ENCODE measurements at regions not wholly inside any gene's neighbourhood (a gene's known extent, or its start where the extent isn't known, plus 50 kb on each side); places are given as distances from the start of the nearest gene placed in this dataset.

DNA sequence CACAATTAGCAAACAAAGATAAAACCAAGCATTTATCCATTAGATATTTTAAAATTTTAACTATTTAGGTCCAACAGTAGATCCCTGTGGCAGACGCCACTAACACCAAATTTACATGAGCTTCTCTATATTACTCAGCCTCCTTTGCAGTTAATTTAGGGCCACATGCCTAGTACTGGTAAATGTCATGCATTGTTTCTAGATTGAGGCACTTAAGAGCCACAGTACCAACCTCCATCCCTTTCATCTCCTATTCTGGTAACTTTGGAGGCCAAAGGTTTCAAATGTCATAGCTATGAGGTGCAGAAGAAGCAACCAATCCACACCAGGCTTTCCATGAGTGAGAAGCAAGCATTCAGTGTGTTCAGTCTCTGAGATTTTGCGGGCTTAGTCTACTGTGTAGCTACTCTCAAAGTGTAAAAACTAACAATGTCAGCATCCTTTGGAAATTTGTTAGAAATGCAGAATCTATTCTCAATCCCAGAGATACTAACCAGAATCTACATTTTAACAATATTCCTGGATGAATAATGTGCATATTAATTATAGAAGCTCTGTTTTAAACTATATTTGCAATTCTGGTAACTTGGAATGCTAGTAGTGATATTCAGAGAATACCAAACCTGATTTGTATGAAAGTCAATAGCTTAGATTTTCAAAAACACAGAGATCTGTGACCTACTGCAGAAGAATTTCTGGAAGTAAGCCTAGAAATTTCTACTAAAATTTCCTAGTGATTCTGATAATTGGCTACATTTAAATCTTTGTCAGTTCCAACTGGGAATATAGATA is 206.3 kb upstream of the CD96 start:
- DNase-seq: no peak
- in situ Hi-C loops (cut with HindIII; ENCODE audit: low pct_ligation_motif_present, low pct_unique_long_range_greater_than_20kb, low sequenced_read_pairs): no loop called here

DNA sequence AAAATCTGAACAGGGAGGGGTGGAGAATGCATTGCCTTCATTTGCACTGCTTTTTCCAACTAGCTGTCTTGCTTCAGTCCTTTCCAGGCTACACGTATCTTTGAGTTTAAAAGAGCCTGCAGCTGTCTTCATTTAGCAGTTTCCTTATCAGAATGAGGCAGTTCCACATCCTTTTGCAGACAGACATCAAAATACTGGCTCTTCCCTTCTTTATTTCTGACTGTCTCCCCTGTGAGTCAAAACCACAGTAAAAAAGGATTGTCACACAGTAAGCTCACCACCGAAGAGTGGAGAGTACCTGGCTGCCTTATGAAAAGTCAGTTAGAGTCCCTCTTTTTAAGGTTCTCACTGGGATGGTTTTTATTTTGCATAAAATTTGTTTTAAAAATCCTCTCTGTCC is 205.5 kb upstream of the CD96 start:
- in situ Hi-C loops (cut with HindIII; ENCODE audit: low pct_ligation_motif_present, low pct_unique_long_range_greater_than_20kb, low sequenced_read_pairs): no loop called here
- no peak for DNase-seq

DNA sequence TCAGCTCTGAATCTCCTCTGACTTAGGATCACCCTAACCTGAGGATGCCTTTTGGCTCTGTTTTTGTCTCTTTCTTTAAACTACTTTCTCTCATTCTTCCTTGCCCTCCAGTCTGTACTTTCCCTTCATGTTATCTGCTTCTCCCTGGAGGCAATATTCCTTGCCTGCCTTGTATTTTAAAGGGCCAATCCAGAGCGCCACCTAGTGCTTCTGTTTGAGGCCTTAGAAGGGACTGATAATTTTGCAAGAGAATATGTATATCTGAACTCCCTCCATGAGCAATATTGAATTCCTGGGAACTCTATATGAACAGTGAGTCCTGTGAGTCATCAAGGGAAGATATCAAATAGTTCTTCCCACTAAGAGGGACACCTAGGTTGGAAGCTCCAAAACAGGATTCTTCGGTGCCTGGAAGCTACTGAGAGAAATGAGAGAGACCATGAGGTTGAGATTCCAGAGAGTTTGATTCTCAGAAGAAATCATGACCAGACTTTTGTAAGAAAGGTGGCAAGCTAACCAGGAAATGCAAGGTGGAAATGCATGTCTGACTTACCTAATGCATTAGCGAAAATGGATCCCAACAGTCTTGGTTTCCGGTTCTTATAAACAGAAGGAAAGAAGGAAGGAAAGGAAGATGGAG is 203.8 kb upstream of the CD96 start:
- DNase-seq: peak; percentile 70
- in situ Hi-C loops (cut with HindIII; ENCODE audit: low pct_ligation_motif_present, low pct_unique_long_range_greater_than_20kb, low sequenced_read_pairs): no loop called here

DNA sequence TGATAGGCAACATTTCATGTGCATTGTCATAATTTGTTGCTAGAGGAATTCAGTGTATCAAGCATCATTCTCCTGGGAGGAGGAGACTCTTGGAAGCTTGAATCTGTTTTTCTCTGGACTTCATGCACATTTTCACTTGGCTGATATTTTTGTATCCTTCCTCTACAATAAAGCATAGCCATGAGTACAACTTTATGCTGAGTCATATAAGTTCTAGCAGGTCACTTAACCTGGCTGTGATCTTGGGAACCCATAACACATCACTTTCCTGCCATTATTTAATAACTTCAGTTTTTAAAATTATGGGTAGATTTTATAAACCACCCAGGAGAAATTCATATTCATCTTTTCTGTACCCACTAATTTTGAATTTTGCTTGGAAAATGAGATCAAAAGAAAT is 203.0 kb upstream of the CD96 start:
- in situ Hi-C loops (cut with HindIII; ENCODE audit: low pct_ligation_motif_present, low pct_unique_long_range_greater_than_20kb, low sequenced_read_pairs): no loop called here
- DNase-seq: no peak

DNA sequence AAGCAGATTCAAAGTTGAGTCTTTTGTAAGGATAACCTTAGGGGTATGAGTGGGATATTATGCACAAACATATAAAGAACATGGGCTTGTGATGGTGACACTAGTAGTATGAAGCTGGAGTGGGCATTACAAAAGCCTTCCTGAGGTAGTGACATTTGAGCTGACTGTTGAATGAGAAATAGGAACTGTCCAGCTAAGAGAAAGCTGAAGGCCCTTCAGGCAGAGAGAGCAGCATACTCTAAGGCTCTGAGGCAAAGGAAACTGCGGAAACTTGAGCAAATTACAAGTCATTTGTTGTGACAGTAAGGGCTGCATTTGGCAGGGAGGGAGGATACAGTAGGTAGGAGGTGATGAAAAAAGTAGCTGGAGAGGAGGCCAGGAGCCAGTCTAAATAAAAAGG is 190.7 kb upstream of the CD96 start:
- no peak for DNase-seq
- in situ Hi-C loops (cut with HindIII; ENCODE audit: low pct_ligation_motif_present, low pct_unique_long_range_greater_than_20kb, low sequenced_read_pairs): no loop called here

DNA sequence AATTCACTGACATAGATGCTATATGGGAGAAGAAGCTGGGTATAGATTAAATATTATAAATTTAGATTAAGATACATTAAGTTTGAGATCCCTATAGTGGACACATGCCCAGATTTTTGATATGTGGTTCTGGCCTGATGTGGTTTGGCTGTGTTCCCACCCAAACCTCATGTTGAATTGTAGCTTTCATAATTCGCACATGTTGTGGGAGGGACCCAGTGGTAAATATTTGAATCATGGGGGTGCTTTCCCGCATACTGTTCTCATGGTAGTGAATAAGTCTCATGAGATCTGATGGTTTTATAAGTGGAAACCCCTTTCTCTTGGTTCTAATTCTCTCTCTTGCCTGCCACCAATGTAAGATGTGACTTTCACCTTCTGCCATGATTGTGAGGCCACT is 189.4 kb upstream of the CD96 start:
- in situ Hi-C loops (cut with HindIII; ENCODE audit: low pct_ligation_motif_present, low pct_unique_long_range_greater_than_20kb, low sequenced_read_pairs): no loop called here
- DNase-seq: no peak

DNA sequence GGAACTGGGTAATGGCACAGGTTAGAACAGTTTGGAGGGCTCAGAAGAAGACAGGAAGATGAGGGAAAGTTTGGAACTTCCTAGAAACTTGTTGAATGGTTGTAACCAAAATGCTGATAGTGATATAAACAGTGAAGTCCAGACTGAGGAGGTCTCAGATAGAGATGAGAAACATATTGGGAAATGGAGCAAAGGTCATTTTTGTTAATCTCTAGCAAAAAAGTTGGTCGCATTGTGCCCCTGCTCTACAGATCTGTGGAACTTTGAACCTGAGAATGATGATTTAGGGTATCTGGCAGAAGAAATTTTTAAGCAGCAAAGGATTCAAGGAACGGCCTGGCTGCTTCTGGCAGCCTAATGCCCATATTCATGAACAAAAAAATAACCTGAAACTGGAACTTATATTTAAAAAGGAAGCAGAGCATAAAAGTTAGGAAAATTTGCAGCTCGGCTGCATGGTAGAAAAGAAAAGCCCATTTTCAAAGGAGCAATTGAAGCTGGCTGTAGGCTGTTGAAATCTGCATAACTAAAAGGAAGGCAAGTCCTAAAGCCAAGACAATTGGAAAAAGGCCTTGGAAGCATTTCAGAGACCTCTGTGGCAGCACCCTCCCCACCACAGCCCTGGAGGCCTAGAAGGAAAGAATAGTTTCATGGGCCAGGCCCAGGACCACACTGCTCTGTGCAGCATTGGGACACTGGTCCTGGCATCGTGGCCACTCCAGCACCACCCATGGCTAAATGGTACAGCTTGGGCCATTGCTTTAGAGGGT is 182.6 kb upstream of the CD96 start:
- DNase-seq: no peak
- in situ Hi-C loops (cut with HindIII; ENCODE audit: low pct_ligation_motif_present, low pct_unique_long_range_greater_than_20kb, low sequenced_read_pairs): no loop called here

DNA sequence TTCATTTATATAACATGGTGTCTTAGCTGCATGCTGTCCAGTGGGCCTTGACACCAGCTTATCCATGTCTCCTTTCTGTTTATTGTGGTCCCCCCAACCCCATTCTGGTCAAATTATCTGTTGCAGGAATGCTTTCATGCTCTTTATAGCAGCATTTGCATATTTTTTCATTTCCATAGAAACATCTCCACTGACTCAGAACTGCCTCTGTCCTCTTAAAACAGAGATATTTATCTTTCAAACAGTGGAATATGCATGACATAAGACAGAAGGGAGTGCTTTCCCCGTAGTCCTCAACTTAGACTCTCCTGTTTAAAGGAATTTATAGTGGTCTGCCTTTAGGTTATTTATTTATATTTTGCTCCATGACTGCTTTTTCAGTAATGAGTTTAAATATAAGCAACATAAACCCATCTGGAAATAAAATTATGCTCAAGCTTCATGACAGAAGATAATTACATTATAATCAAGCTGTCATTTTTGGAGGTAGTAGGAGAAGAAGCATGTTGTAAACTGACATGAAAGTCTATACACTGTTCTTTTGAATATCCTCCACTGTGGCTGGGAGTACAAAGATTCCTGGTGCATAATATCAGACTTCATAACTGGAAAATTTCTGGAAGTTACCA is 179.5 kb upstream of the CD96 start:
- DNase-seq: no peak
- in situ Hi-C loops (cut with HindIII; ENCODE audit: low pct_ligation_motif_present, low pct_unique_long_range_greater_than_20kb, low sequenced_read_pairs): no loop called here

DNA sequence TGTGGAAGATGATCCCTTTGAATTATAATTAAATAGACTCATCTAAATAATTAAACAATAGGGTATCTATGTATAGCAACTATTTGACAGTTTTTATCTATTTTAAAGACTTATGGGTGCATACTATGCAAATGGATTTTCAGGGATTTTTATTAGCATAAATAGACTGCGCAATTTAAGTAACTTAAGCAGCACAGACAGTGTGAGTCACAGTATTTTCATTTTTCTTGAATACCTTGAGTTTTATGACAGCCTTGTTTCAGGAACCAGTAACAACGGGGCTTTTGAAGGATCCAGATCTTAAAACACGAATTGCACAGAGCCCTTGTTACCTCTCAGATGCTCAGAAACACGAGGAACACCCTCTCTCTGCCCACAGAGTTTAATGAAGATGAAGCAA is 175.5 kb upstream of the CD96 start:
- in situ Hi-C loops (cut with HindIII; ENCODE audit: low pct_ligation_motif_present, low pct_unique_long_range_greater_than_20kb, low sequenced_read_pairs): no loop called here
- DNase-seq: no peak

DNA sequence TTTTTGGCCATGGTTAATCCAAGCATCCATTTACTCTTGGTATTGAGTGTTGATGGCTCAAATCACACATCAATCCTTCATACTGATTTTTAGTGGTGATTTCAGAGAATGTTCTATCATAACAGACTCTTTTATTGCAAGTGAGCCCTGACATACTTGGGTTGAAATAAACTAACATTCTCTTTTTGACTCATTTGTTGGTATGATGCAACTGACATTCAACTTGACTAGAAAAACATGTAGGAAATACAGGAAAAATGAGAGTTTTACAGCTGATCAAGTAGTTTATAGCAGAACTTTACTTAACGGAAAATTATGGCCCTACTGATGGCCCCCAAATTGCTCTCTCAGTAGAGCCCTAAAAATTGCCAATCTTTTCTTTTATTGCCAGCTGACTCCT is 173.9 kb upstream of the CD96 start:
- in situ Hi-C loops (cut with HindIII; ENCODE audit: low pct_ligation_motif_present, low pct_unique_long_range_greater_than_20kb, low sequenced_read_pairs): no loop called here
- DNase-seq: no peak

DNA sequence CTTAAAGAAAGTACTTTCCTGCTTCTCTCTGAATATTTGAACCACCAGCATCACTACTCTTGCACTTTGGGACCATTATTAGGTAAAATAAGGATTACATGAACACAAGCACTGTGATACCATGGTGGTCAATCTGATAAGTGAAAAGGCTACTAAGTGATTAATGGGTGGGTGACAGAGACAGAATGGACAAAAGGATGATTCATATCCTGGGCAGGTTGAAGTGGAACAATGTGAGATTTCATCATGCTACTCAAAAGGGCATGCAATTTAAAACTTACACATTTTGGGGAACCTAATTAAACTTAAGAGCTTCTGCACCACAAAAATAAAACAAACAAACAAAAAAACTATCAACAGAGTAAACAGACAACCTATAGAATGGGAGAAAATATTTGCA is 172.0 kb upstream of the CD96 start:
- in situ Hi-C loops (cut with HindIII; ENCODE audit: low pct_ligation_motif_present, low pct_unique_long_range_greater_than_20kb, low sequenced_read_pairs): no loop called here
- DNase-seq: peak; percentile 11

DNA sequence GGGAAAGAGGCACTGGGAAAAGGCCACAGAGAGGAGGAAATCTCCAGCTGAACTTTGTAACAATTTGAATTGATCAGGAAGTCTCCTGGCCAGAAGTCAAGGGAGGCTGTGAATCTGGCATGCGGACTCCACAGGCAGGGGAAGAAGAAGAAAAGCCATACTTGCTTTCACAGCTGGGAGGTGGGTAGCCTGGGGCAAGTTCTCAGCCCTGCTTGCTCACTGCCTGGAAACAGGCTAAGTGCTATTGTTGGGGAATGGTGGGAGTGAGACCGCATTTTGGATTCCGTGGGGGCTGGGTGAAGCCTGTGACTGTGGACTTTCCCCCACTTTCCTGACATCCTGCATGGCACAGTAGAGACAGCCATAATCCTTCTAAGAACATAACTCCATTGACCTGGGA is 168.8 kb upstream of the CD96 start:
- in situ Hi-C loops (cut with HindIII; ENCODE audit: low pct_ligation_motif_present, low pct_unique_long_range_greater_than_20kb, low sequenced_read_pairs): no loop called here

DNA sequence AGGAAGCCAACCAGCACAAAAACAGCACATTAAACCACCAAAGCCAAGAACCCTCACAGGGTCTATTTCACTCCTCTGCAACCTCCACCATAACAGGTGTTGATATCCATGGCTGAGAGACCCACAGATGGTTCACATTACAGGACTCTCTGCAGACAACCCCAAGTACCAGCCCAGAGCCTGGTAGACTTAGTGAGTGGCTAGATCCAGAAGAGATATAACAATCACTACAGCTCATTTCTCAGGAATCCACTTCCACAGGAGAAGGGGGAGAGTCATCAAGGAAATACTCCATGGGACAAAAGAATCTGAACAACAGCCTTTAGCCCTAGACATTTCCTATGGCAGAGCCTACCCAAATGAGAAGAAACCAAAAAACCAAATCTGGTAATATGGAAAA is 168.1 kb upstream of the CD96 start:
- DNase-seq: peak; percentile 3
- in situ Hi-C loops (cut with HindIII; ENCODE audit: low pct_ligation_motif_present, low pct_unique_long_range_greater_than_20kb, low sequenced_read_pairs): no loop called here

More for the DNA sequence above, 168.8 kb upstream of the CD96 start:
- no peak for DNase-seq

DNA sequence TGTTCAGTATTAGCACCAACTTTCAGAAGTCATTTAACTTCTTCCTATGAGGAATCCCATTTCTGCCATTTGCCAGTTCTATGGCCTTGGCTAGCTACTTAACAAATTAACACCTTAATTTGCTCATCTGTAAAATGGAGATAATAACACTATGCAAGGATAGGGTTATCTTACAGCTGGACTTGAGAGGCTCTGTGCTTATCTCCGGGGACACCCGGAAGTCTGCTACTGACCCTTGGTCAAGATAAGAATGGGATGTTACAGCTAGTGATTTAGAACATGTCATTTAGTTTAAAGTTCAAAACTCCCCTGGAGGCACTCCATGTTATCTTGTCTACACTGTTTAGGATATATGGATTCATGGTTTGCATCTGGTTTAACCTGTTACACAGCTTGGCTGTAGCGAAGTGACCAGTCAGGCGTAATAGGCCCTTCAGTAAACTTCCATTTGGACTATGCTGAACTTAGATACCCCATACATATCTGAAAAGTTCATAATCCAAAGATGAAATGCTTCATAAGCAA is 156.0 kb upstream of the CD96 start:
- DNase-seq: no peak
- in situ Hi-C loops (cut with HindIII; ENCODE audit: low pct_ligation_motif_present, low pct_unique_long_range_greater_than_20kb, low sequenced_read_pairs): no loop called here

DNA sequence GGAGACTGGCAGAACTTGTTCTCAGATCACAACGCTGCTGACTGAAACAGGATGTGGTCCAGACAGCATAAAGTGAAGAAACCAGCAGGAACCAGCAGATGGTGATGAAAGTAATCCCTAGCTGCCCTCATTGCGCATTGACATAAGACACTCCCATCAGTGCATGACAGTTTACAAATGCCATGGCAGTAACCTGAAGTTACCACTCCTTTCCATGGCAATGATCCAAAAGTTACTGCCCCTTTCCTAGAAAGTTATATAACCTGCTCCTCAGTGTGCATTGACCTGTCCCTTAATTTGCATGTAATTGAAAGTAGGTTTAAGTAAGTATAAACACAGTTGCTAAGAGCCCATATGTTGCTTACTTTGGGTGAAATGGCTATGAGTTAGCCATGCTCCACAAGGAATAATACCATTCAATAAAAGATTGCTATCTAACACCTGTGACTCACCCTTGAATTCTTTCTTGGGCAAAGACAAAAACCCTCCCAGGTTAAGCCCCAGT is 149.1 kb upstream of the CD96 start:
- in situ Hi-C loops (cut with HindIII; ENCODE audit: low pct_ligation_motif_present, low pct_unique_long_range_greater_than_20kb, low sequenced_read_pairs): no loop called here
- no peak for DNase-seq

DNA sequence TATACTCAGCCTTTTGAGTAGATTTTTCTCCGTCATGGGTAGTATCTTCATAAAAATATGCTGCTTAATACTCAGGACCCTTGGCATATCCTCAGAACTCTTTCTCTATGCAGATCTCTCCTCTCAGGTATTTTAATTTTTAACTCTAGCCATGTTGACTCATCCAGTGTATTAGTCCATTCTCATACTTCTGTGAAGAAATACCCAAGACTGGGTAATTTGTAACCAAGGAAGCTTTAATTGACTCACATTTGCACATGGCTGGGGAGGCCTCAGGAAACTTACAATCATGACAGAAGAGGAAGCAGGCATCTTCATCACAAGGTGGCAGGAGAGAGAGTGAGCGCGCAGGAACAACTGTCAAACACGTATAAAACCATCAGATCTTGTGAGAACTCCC is 129.3 kb upstream of the CD96 start:
- no peak for DNase-seq
- in situ Hi-C loops (cut with HindIII; ENCODE audit: low pct_ligation_motif_present, low pct_unique_long_range_greater_than_20kb, low sequenced_read_pairs): no loop called here

DNA sequence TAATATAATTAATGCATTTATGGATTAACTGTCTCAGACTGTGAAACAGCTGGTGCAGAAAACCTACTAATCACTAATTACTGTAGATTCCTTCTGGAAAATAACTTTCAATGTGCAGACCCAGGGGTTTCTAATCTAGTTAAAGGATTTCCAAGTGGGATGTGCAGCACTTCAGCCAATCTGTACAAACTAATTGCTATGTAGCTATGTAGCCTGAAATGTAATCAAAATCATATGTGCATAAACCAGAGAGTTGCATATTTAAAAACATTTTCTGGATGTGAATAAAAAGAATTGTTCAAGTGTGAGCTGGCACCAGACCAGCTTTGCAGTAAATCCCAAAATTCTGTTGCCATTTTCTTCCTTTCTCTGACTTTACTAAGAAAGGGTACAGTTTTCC is 127.5 kb upstream of the CD96 start:
- DNase-seq: no peak
- in situ Hi-C loops (cut with HindIII; ENCODE audit: low pct_ligation_motif_present, low pct_unique_long_range_greater_than_20kb, low sequenced_read_pairs): no loop called here

DNA sequence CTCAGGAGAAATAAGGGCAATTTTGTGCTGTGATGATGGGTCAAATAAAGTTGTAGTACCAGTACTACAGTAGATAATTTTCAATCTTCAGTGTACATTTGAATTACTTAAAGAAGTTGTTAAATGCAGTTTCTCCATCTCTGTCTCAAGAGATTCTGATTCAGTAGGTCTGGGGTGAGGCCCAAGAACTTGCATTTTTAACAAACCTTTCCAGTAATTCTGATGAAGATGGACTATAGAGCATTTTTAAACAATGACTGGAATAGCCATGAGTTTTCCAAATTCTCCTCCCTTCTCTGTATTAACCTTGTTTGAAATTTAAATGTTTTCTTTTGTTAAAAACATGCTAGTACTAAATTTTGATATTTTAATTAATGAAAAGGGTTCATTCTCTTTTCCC is 127.0 kb upstream of the CD96 start:
- in situ Hi-C loops (cut with HindIII; ENCODE audit: low pct_ligation_motif_present, low pct_unique_long_range_greater_than_20kb, low sequenced_read_pairs): no loop called here

DNA sequence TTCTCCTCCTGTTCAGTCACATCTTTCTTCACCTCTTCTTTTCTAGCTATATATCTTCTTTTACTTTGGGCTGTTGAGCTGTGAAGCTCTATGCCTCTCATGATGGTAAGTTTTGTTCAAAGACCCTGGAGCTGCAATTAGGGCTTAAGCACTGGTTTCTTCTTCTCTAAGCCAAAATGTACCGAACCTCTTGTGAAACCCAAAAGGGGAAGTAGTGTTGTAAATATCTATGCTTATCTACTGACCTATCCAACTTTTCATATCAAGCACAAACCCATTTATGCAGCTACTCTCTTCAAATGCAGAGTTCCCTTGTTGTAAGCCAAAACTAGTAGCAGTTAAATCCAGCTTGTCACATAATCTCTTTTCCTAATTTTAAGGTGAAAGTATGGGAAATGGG is 123.6 kb upstream of the CD96 start:
- in situ Hi-C loops (cut with HindIII; ENCODE audit: low pct_ligation_motif_present, low pct_unique_long_range_greater_than_20kb, low sequenced_read_pairs): no loop called here
- DNase-seq: no peak

More for the DNA sequence above, 127.0 kb upstream of the CD96 start:
- DNase-seq: no peak

All from ACHN (cell line).